SK-N-SH treated with all-trans-retinoic acid at 6 μM for 48 hours (cell line): ENCODE measurements at regions not wholly inside any gene's neighbourhood (a gene's known extent, or its start where the extent isn't known, plus 50 kb on each side); places are given as distances from the start of the nearest gene placed in this dataset.

ENCODE experiments used
- ATAC-seq: fragments of 200-7000 bp; cut with Tn5 transposase; 3 replicates; pipeline ENCODE4 v1.9.1; 2020; ENCODE audit warnings: mild to moderate bottlenecking, moderate library complexity
- ARNTL ChIP-seq: fragments of 450-650 bp; formaldehyde crosslinking; IDR thresholded peaks from 2 replicates; pipeline ENCODE4 v1.5.0; 2020; ENCODE audit warnings: low read depth, mild to moderate bottlenecking, moderate library complexity, borderline replicate concordance
- BACH2 ChIP-seq: fragments of 250-450 bp; sonication (Bioruptor Pico); IDR thresholded peaks from 2 replicates; pipeline ENCODE4 v1.9.0; 2021; ENCODE audit warnings: mild to moderate bottlenecking, borderline replicate concordance
- CREB5 ChIP-seq: fragments of 250-450 bp; sonication (Bioruptor Pico); IDR thresholded peaks from 2 replicates; pipeline ENCODE4 v1.5.1; 2020; ENCODE audit warnings: low read depth, mild to moderate bottlenecking, moderate library complexity
- CSDC2 ChIP-seq: fragments of 250-450 bp; sonication (Bioruptor Pico); IDR thresholded peaks from 2 replicates; pipeline ENCODE4 v1.5.0; 2020; ENCODE audit warnings: mild to moderate bottlenecking, moderate library complexity
- ESRRG ChIP-seq: fragments of 250-450 bp; sonication (Bioruptor Pico); IDR thresholded peaks from 2 replicates; pipeline ENCODE4 v1.6.1; 2021; ENCODE audit warnings: mild to moderate bottlenecking
- GLIS3 ChIP-seq: fragments of 250-450 bp; sonication (Bioruptor Pico); IDR thresholded peaks from 2 replicates; pipeline ENCODE4 v1.5.0; 2020; ENCODE audit warnings: mild to moderate bottlenecking, moderate library complexity
- ISL1 ChIP-seq: fragments of 250-450 bp; sonication (Bioruptor Pico); IDR thresholded peaks from 2 replicates; pipeline ENCODE4 v2.1.2; 2022; ENCODE audit warnings: mild to moderate bottlenecking, moderate library complexity
- OSR1 ChIP-seq: fragments of 250-450 bp; sonication (Bioruptor Pico); IDR thresholded peaks from 2 replicates; pipeline ENCODE4 v1.8.0; 2022; ENCODE audit warnings: moderate library complexity, mild to moderate bottlenecking, inconsistent platforms
- POU6F1 ChIP-seq: fragments of 250-450 bp; sonication (Bioruptor Pico); IDR thresholded peaks from 2 replicates; pipeline ENCODE4 v1.8.0; 2021; ENCODE audit warnings: low read depth, mild to moderate bottlenecking, moderate library complexity, borderline replicate concordance
- PPARA ChIP-seq: fragments of 250-450 bp; sonication (Bioruptor Pico); IDR thresholded peaks from 2 replicates; pipeline ENCODE4 v1.5.0; 2020; ENCODE audit warnings: mild to moderate bottlenecking, borderline replicate concordance
- RARB ChIP-seq: fragments of 250-450 bp; sonication (Bioruptor Pico); IDR thresholded peaks from 2 replicates; pipeline ENCODE4 v1.8.0; 2021; ENCODE audit warnings: mild to moderate bottlenecking, moderate library complexity
- TCF4 ChIP-seq: fragments of 250-450 bp; sonication (Bioruptor Pico); IDR thresholded peaks from 2 replicates; pipeline ENCODE4 v1.8.0; 2021; ENCODE audit warnings: mild to moderate bottlenecking, moderate library complexity, borderline replicate concordance
- TOX ChIP-seq: fragments of 250-450 bp; sonication (Bioruptor Pico); IDR thresholded peaks from 2 replicates; pipeline ENCODE4 v1.8.0; 2021; ENCODE audit warnings: mild to moderate bottlenecking, moderate library complexity, borderline replicate concordance
- TSHZ2 ChIP-seq: fragments of 250-450 bp; sonication (Bioruptor Pico); IDR thresholded peaks from 2 replicates; pipeline ENCODE4 v1.5.0; 2020; ENCODE audit warnings: mild to moderate bottlenecking, moderate library complexity
- ZC3H10 ChIP-seq: fragments of 250-450 bp; sonication (Bioruptor Pico); IDR thresholded peaks from 2 replicates; pipeline ENCODE4 v1.5.1; 2021; ENCODE audit warnings: mild to moderate bottlenecking, moderate library complexity
- ZFP3 ChIP-seq: fragments of 250-450 bp; sonication (Bioruptor Pico); IDR thresholded peaks from 2 replicates; pipeline ENCODE4 v1.5.0; 2020; ENCODE audit warnings: mild to moderate bottlenecking, moderate library complexity
- ZFP30 ChIP-seq: fragments of 450-650 bp; formaldehyde crosslinking; IDR thresholded peaks from 2 replicates; pipeline ENCODE4 v1.5.0; 2022; ENCODE audit warnings: mild to moderate bottlenecking, moderate library complexity
- ZNF565 ChIP-seq: fragments of 450-650 bp; formaldehyde crosslinking; conservative IDR thresholded peaks from 2 replicates; pipeline ENCODE4 v1.5.0; 2020; ENCODE audit warnings: low read depth, mild to moderate bottlenecking, moderate library complexity
- ZNF70 ChIP-seq: fragments of 450-650 bp; formaldehyde crosslinking; IDR thresholded peaks from 2 replicates; pipeline ENCODE4 v1.5.0; 2020; ENCODE audit warnings: mild to moderate bottlenecking, moderate library complexity

GRCh38 chr5:4882186-4882585, 257.9 kb upstream of the ADAMTS16 start (continued):
- no peak for TF ChIP-seq BACH2 (CRISPR knock-in tag)
- TF ChIP-seq GLIS3 = no peak
- no peak for TF ChIP-seq PPARA (CRISPR knock-in tag)

- ATAC-seq = no peak
These were observed 256.8 kb upstream of the ADAMTS16 start for GRCh38 chr5:4883360-4883759.

GRCh38 chr5:4893063-4893744, 246.9 kb upstream of the ADAMTS16 start:
- TF ChIP-seq TOX (CRISPR knock-in tag) (no peak), RARB (no peak), BACH2 (CRISPR knock-in tag) (no peak), CSDC2 (CRISPR knock-in tag) (no peak), TCF4 (no peak), ESRRG (CRISPR knock-in tag) (no peak), ZFP30 (CRISPR knock-in tag) (no peak), ZNF565 (CRISPR knock-in tag) (no peak)
- ATAC-seq = no peak

More at GRCh38 chr5:4883360-4883759, 256.8 kb upstream of the ADAMTS16 start:
- no peak for TF ChIP-seq POU6F1
- TF ChIP-seq ZNF565 (CRISPR knock-in tag) = no peak
- TF ChIP-seq ZC3H10 (CRISPR knock-in tag) = no peak
- no peak for TF ChIP-seq CREB5 (CRISPR knock-in tag)
- TF ChIP-seq OSR1 = no peak
- TF ChIP-seq ZFP30 (CRISPR knock-in tag) = no peak
- TF ChIP-seq TOX (CRISPR knock-in tag) = no peak
- no peak for TF ChIP-seq BACH2 (CRISPR knock-in tag)

GRCh38 chr5:4896328-4896727, 243.8 kb upstream of the ADAMTS16 start:
- TF ChIP-seq BACH2 (CRISPR knock-in tag) (no peak), TCF4 (no peak), ZC3H10 (CRISPR knock-in tag) (no peak), TOX (CRISPR knock-in tag) (no peak), ISL1 (CRISPR knock-in tag) (no peak), POU6F1 (no peak), CSDC2 (CRISPR knock-in tag) (no peak), OSR1 (no peak), GLIS3 (no peak), PPARA (CRISPR knock-in tag) (no peak), ARNTL (CRISPR knock-in tag) (no peak), ZNF70 (CRISPR knock-in tag) (no peak), ZNF565 (CRISPR knock-in tag) (no peak), TSHZ2 (CRISPR knock-in tag) (no peak), CREB5 (CRISPR knock-in tag) (no peak), ESRRG (CRISPR knock-in tag) (no peak), RARB (no peak), ZFP30 (CRISPR knock-in tag) (no peak), ZFP3 (CRISPR knock-in tag) (no peak)

More at GRCh38 chr5:4896328-4896727, 243.8 kb upstream of the ADAMTS16 start:
- ATAC-seq = no peak
